HEK293T (cell line): ENCODE measurements at regions not wholly inside any gene's neighbourhood (a gene's known extent, or its start where the extent isn't known, plus 50 kb on each side); places are given as distances from the start of the nearest gene placed in this dataset.

Source experiments
- CTCF ChIA-PET: fragments of 350-600 bp; formaldehyde crosslinking; extraction: SDS; loops from one replicate; lab custom pipeline; 2021; ENCODE audit warnings: antibody characterized with exemption, inconsistent platforms; lab: Yijun Ruan, JAX
- POLR2A ChIA-PET: fragments of 350-600 bp; formaldehyde crosslinking; extraction: SDS; loops from one replicate; lab custom pipeline; 2020; ENCODE audit warnings: antibody characterized with exemption, inconsistent platforms; lab: Yijun Ruan, JAX
- DNase-seq: peaks from one replicate; pipeline ENCODE4 v3.0.0; 2012; ENCODE audit warnings: mixed read lengths; ENCODE audit errors: extremely low spot score
- ARNT ChIP-seq: fragments of 450-650 bp; IDR thresholded peaks from 2 replicates; pipeline ENCODE4 v1.6.1; 2017; ENCODE audit warnings: mild to moderate bottlenecking
- BHLHE40 ChIP-seq: fragments of 450-650 bp; IDR thresholded peaks from 2 replicates; pipeline ENCODE4 v1.6.1; 2016; ENCODE audit warnings: mild to moderate bottlenecking, moderate library complexity, borderline replicate concordance
- CTBP1 ChIP-seq: fragments of 450-650 bp; IDR thresholded peaks from 2 replicates; pipeline ENCODE4 v1.6.1; 2016; ENCODE audit warnings: borderline replicate concordance
- ELF4 ChIP-seq: fragments of 450-650 bp; IDR thresholded peaks from 2 replicates; pipeline ENCODE4 v1.6.1; 2017; ENCODE audit warnings: antibody characterized with exemption
- FOXA1 ChIP-seq: fragments of 450-650 bp; IDR thresholded peaks from 2 replicates; pipeline ENCODE4 v1.6.1; 2016; ENCODE audit warnings: mild to moderate bottlenecking
- FOXK2 ChIP-seq: fragments of 450-650 bp; IDR thresholded peaks from 2 replicates; pipeline ENCODE4 v1.6.1; 2016; ENCODE audit warnings: mild to moderate bottlenecking
- FOXM1 ChIP-seq: fragments of 450-650 bp; IDR thresholded peaks from 2 replicates; pipeline ENCODE4 v1.6.1; 2017; ENCODE audit warnings: mild to moderate bottlenecking, borderline replicate concordance
- HDGF ChIP-seq: fragments of 450-650 bp; IDR thresholded peaks from 2 replicates; pipeline ENCODE4 v1.6.1; 2017; ENCODE audit warnings: antibody characterized with exemption, borderline replicate concordance
- L3MBTL2 ChIP-seq: fragments of 450-650 bp; conservative IDR thresholded peaks from 2 replicates; pipeline ENCODE4 v1.6.1; 2016; ENCODE audit warnings: mild to moderate bottlenecking
- LEF1 ChIP-seq: fragments of 450-650 bp; IDR thresholded peaks from 2 replicates; pipeline ENCODE4 v1.6.1; 2017; ENCODE audit warnings: mild to moderate bottlenecking, borderline replicate concordance
- NFRKB ChIP-seq: fragments of 450-650 bp; IDR thresholded peaks from 2 replicates; pipeline ENCODE4 v1.6.1; 2016; ENCODE audit warnings: mild to moderate bottlenecking, moderate library complexity
- PKNOX1 ChIP-seq: fragments of 450-650 bp; IDR thresholded peaks from 2 replicates; pipeline ENCODE4 v1.6.1; 2016
- SP1 ChIP-seq: fragments of 450-650 bp; IDR thresholded peaks from 2 replicates; pipeline ENCODE4 v1.6.1; 2017
- SUZ12 ChIP-seq: fragments of 450-650 bp; IDR thresholded peaks from 2 replicates; pipeline ENCODE4 v1.6.1; 2016; ENCODE audit warnings: mild to moderate bottlenecking
- TARDBP ChIP-seq: fragments of 450-650 bp; IDR thresholded peaks from 2 replicates; pipeline ENCODE4 v1.6.1; 2016
- ZNF384 ChIP-seq: fragments of 450-650 bp; IDR thresholded peaks from 2 replicates; pipeline ENCODE4 v1.6.1; 2016

DNA sequence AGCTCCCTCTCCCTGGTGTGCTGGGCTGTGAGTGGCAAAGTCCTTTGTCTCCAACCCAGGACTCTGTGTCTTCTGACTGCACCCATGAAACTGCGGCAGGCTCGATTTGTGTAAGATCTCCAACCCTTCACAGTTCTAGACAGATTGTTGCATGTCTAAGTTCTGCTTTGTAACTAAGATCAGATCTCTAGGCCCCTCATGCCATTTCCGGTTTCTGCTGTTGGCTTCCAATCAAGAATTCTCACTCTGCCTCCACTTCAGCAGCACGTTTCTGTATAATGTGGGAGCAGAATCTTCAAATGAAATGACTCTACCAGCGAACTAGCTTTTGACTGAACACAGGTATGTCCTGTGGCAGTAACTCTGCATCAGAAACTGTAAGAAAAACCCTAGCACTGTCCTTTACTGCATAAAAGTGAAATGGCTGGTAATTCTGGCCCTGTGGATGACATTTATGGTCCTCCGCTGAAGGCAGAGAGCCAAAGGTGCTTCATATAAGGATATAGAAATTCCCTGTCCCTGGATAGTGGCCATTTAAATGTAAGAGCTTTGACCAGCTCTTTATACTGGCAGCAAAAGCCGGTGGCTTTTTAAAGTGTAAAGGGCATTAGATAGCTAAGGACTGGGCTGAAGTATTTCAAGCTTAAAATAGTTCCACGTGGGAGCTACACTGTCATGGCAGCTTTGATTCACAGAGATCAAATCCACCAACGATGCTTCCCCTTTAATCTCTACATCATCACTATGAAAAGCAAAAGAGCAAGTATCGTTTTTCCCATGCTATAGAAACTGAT, 319.0 kb upstream of the CDH6 start:
- POLR2A ChIA-PET = no interaction called here
- no peak for DNase-seq
- no peak for TF ChIP-seq BHLHE40
- no peak for TF ChIP-seq FOXK2
- TF ChIP-seq FOXA1 = no peak
- no peak for TF ChIP-seq FOXM1
- TF ChIP-seq HDGF = no peak
- no peak for TF ChIP-seq L3MBTL2
- no peak for TF ChIP-seq LEF1
- TF ChIP-seq PKNOX1 = no peak
- no peak for TF ChIP-seq TARDBP
- no peak for TF ChIP-seq CTBP1
- CTCF ChIA-PET = no interaction called here

GRCh38 chr5:30871196-30871595, 322.3 kb upstream of the CDH6 start:
- ChIA-PET CTCF (no interaction called here), POLR2A (no interaction called here)
- no peak for DNase-seq
- TF ChIP-seq ZNF384 = no peak
- no peak for TF ChIP-seq PKNOX1

DNA sequence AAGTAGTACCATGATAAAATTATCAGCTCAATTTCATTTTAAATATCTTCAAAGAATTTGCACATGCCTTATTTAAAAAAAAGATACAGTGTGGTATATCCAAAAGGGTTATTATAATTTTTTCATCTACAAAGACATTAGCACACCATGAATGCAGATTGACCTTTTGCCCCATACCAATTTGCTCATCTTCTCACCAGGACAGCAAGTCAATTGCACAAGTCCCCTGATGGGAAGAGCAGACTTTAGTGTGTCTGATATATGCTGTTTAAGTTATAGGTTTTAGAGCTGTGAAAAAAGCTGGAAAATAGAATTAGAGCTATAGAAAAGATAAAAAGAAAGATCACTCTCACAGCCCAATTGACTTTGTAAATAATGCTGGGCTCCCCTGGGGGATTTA, 325.8 kb upstream of the CDH6 start:
- DNase-seq = no peak
- CTCF ChIA-PET = no interaction called here
- POLR2A ChIA-PET = no interaction called here
- TF ChIP-seq TARDBP = no peak
- no peak for TF ChIP-seq ARNT
- TF ChIP-seq ZNF384 = no peak
- TF ChIP-seq SP1 = no peak
- no peak for TF ChIP-seq HDGF
- TF ChIP-seq FOXM1 = no peak

- ChIA-PET POLR2A (no interaction called here), CTCF (no interaction called here)
- TF ChIP-seq FOXA1 (no peak), TARDBP (no peak), FOXK2 (no peak), CTBP1 (no peak), SUZ12 (no peak)
- DNase-seq = no peak
Observed at GRCh38 chr5:30866142-30866541, 327.3 kb upstream of the CDH6 start.

DNA sequence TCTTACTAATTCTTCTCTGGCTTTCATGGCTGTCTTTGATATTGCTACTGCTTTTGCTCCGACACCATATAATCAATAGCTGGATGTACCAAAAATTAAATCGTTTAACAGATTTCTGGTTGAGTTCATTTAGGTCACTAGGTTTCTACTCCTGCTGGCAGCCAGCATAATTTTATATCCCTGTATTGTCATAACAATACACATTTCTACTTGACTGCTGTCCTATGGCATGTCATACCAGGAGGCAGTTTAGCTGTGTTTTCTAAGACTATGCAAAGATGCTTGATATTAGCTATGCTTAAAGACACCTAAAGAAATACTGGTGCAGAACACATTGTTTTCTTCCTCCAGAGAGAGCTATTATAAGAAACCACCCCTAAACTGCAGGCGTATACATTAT, 337.2 kb upstream of the CDH6 start:
- TF ChIP-seq LEF1 = no peak
- TF ChIP-seq FOXM1 = no peak
- no peak for TF ChIP-seq TARDBP
- no peak for TF ChIP-seq L3MBTL2
- TF ChIP-seq SUZ12 = no peak
- TF ChIP-seq ZNF384 = no peak
- TF ChIP-seq FOXK2 = no peak
- no peak for TF ChIP-seq CTBP1
- no peak for TF ChIP-seq PKNOX1
- no peak for TF ChIP-seq BHLHE40
- no peak for TF ChIP-seq HDGF
- TF ChIP-seq FOXA1 = no peak
- TF ChIP-seq ELF4 = no peak
- TF ChIP-seq NFRKB = no peak
- TF ChIP-seq ARNT = no peak
- TF ChIP-seq SP1 = no peak
- ChIA-PET CTCF (no interaction called here), POLR2A (no interaction called here)

GRCh38 chr5:30853158-30853557, 340.3 kb upstream of the CDH6 start:
- CTCF ChIA-PET = no interaction called here
- POLR2A ChIA-PET = no interaction called here

More for the DNA sequence above, 337.2 kb upstream of the CDH6 start:
- DNase-seq = no peak

More at GRCh38 chr5:30853158-30853557, 340.3 kb upstream of the CDH6 start:
- TF ChIP-seq FOXM1 = no peak
- no peak for TF ChIP-seq TARDBP
- TF ChIP-seq PKNOX1 = no peak
- no peak for TF ChIP-seq SP1
- TF ChIP-seq FOXK2 = no peak
- TF ChIP-seq LEF1 = no peak
- TF ChIP-seq CTBP1 = no peak
- TF ChIP-seq ARNT = no peak
- TF ChIP-seq SUZ12 = no peak
- no peak for TF ChIP-seq NFRKB
- no peak for TF ChIP-seq BHLHE40
- TF ChIP-seq ZNF384 = no peak
- TF ChIP-seq ELF4 = no peak
- no peak for TF ChIP-seq FOXA1
- no peak for DNase-seq
